Right lobe of liver (tissue), 4 donors: ENCODE measurements at regions not wholly inside any gene's neighbourhood (a gene's known extent, or its start where the extent isn't known, plus 50 kb on each side); places are given as distances from the start of the nearest gene placed in this dataset.

Source experiments
- CTCF ChIP-seq, 4 donors: fragments of 200-600 bp in 3 of 4; fragments of 450-650 bp in 1 of 4; IDR thresholded peaks; one replicate each; pipeline versions ENCODE4 v1.5.1 to v1.8.0; 2016 to 2022; ENCODE audit warnings: antibody characterized with exemption in 4 of 4, mild to moderate bottlenecking in 2 of 4
- POLR2A ChIP-seq: fragments of 450-650 bp; IDR thresholded peaks from one replicate; pipeline ENCODE4 v1.6.1; 2017; ENCODE audit warnings: antibody characterized with exemption, mild to moderate bottlenecking
- donor health status: DM: no; HTN: no; CAD: no.
- donor health status: DM: no; HTN: no; CAD: no.
- donor health status: DM: no; HTN: yes; CAD: no.

GRCh38 chr1:195756109-195756508 is 852.1 kb downstream of the KCNT2 start:
- TF ChIP-seq POLR2A (no peak), CTCF (IDR thresholded peaks at IDR 0.05) (no peak)
